HCT116 (cell line): ENCODE measurements at regions not wholly inside any gene's neighbourhood (a gene's known extent, or its start where the extent isn't known, plus 50 kb on each side); places are given as distances from the start of the nearest gene placed in this dataset.

ENCODE experiments used
- ATAC-seq: fragments of 200-7000 bp; cut with Tn5 transposase; 2 replicates; pipeline ENCODE4 v1.9.1; 2020; ENCODE audit warnings: mild to moderate bottlenecking, moderate library complexity
- BruUV-seq: library from RNA; stranded (reverse); fragments of 400-500 nt; replicated peaks from 2 replicates; lab custom pipeline; 2021; lab: Mats Ljungman, UMichigan
- CTCF ChIA-PET: fragments of 300-600 bp; sonication (Branson Sonifier 250); formaldehyde crosslinking; loops from one replicate; lab custom pipeline; 2021; ENCODE audit warnings: antibody characterized with exemption; lab: Charles Lee
- POLR2A ChIA-PET: fragments of 300-600, 350-600 bp; sonication (Branson Sonifier 250); formaldehyde crosslinking; loops from one replicate; lab custom pipeline; 2021; ENCODE audit warnings: antibody characterized with exemption; lab: Charles Lee
- RAD21 ChIA-PET, 2 experiments: fragments of 300-600 bp; sonication (Branson Sonifier 250); formaldehyde crosslinking; loops; one replicate each; lab custom pipeline; 2023; ENCODE audit warnings: low total read pairs in 2 of 2; ENCODE audit not compliant: uncharacterized antibody in 2 of 2, unreplicated experiment in 2 of 2, low non-redundant PET in 1 of 2; lab: Charles Lee
- DNase-seq: peaks from one replicate; pipeline ENCODE4 v3.0.0-alpha.2; 2010; ENCODE audit warnings: low read depth, low spot score
- H2AFZ ChIP-seq: fragments of 200-600 bp; shearing (Covaris generic), sonication (generic); 2 replicates; pipeline ENCODE4 v1.6.1; 2017; ENCODE audit warnings: low read depth, mixed run types, mixed read lengths, antibody characterized with exemption, low read length; ENCODE audit not compliant: poor library complexity, severe bottlenecking
- H3K27ac ChIP-seq: 2 replicates; pipeline ENCODE4 v1.5.1; 2012; ENCODE audit warnings: low read depth, low read length
- H3K27me3 ChIP-seq: fragments of 200-600 bp; sonication (generic); 2 replicates; pipeline ENCODE4 v1.6.1; 2016; ENCODE audit warnings: mixed run types, low read length, mixed read lengths; ENCODE audit not compliant: insufficient read depth
- H3K36me3 ChIP-seq, 2 experiments: fragments of 200-500 bp in 1 of 2; fragments of 200-600 bp in 1 of 2; sonication (Bioruptor generic) in 1 of 2; sonication (generic) in 1 of 2; 2 replicates each; pipeline versions ENCODE4 v1.5.1 to v1.6.1; 2014 to 2016; ENCODE audit warnings: low read length in 2 of 2, inconsistent platforms in 1 of 2, mixed read lengths in 1 of 2, mixed run types in 1 of 2; ENCODE audit not compliant: insufficient read depth in 2 of 2, control insufficient read depth in 1 of 2
- H3K4me1 ChIP-seq, 2 experiments: fragments of 200-600 bp in 1 of 2; sonication (generic) in 1 of 2; 2 replicates each; pipeline versions ENCODE4 v1.5.1 to v1.6.1; 2012 to 2017; ENCODE audit warnings: low read length in 2 of 2, inconsistent platforms in 1 of 2, mild to moderate bottlenecking in 1 of 2, mixed read lengths in 1 of 2, mixed run types in 1 of 2, moderate library complexity in 1 of 2; ENCODE audit not compliant: insufficient read depth in 2 of 2, control insufficient read depth in 1 of 2
- H3K4me2 ChIP-seq: fragments of 200-600 bp; sonication (generic); 2 replicates; pipeline ENCODE4 v1.6.1; 2017; ENCODE audit warnings: mixed run types, low read length, mixed read lengths
- H3K4me3 ChIP-seq, 2 experiments: fragments of 200-600 bp in 1 of 2; sonication (generic) in 1 of 2; replicated peaks in 1 of 2; 2 replicates each; pipeline ENCODE4 v1.5.1; 2011 to 2016; ENCODE audit warnings: low read length in 2 of 2, control low read depth in 1 of 2, low read depth in 1 of 2, mild to moderate bottlenecking in 1 of 2, mixed read lengths in 1 of 2, mixed run types in 1 of 2
- H3K79me2 ChIP-seq: fragments of 200-600 bp; sonication (generic); 2 replicates; pipeline ENCODE4 v1.6.1; 2017; ENCODE audit warnings: mild to moderate bottlenecking, mixed run types, low read length, moderate library complexity, mixed read lengths; ENCODE audit not compliant: insufficient read depth
- H3K9ac ChIP-seq: fragments of 200-600 bp; sonication (generic); 2 replicates; pipeline ENCODE4 v1.6.1; 2016; ENCODE audit warnings: low read length, mixed read lengths
- H3K9me2 ChIP-seq: fragments of 200-600 bp; sonication (generic), shearing (Covaris generic); 2 replicates; pipeline ENCODE4 v1.6.1; 2017; ENCODE audit warnings: mixed run types, mild to moderate bottlenecking, moderate library complexity; ENCODE audit not compliant: insufficient read depth
- H3K9me3 ChIP-seq, 2 experiments: fragments of 200-500 bp in 1 of 2; fragments of 200-600 bp in 1 of 2; sonication (Bioruptor generic) in 1 of 2; sonication (generic) in 1 of 2; 2 replicates each; pipeline ENCODE4 v1.6.1; 2014 to 2017; ENCODE audit warnings: low read length in 2 of 2, mixed read lengths in 2 of 2, inconsistent platforms in 1 of 2, low read depth in 1 of 2, mild to moderate bottlenecking in 1 of 2, mixed run types in 1 of 2, moderate library complexity in 1 of 2; ENCODE audit not compliant: control insufficient read depth in 1 of 2, insufficient read depth in 1 of 2
- H4K20me1 ChIP-seq: fragments of 200-600 bp; sonication (generic), shearing (Covaris generic); 2 replicates; pipeline ENCODE4 v1.6.1; 2017; ENCODE audit warnings: mixed run types, mild to moderate bottlenecking, moderate library complexity; ENCODE audit not compliant: insufficient read depth
- CBX3 ChIP-seq: IDR thresholded peaks from 2 replicates; pipeline ENCODE4 v1.6.1; 2012; ENCODE audit warnings: low read depth
- CEBPB ChIP-seq: IDR thresholded peaks from 2 replicates; pipeline ENCODE4 v1.6.1; 2012; ENCODE audit warnings: low read depth
- EGR1 ChIP-seq: IDR thresholded peaks from 2 replicates; pipeline ENCODE4 v1.6.1; 2012; ENCODE audit warnings: low read depth
- ELF1 ChIP-seq: IDR thresholded peaks from 2 replicates; pipeline ENCODE4 v1.6.1; 2012; ENCODE audit warnings: low read depth, borderline replicate concordance
- EZH2phosphoT487 ChIP-seq: fragments of 200-600 bp; IDR thresholded peaks from 2 replicates; pipeline ENCODE4 v1.6.1; 2018; ENCODE audit warnings: antibody characterized with exemption, borderline replicate concordance
- FOSL1 ChIP-seq: IDR thresholded peaks from 2 replicates; pipeline ENCODE4 v1.6.1; 2012; ENCODE audit warnings: low read depth
- MAX ChIP-seq: IDR thresholded peaks from 2 replicates; pipeline ENCODE4 v1.6.1; 2012
- POLR2A ChIP-seq: IDR thresholded peaks from 2 replicates; pipeline ENCODE4 v1.7.0; 2011; ENCODE audit warnings: borderline replicate concordance; ENCODE audit not compliant: insufficient read depth, insufficient read length; ENCODE audit errors: extremely low read depth
- POLR2AphosphoS5 ChIP-seq: IDR thresholded peaks from 2 replicates; pipeline ENCODE4 v1.6.1; 2011; ENCODE audit warnings: mild to moderate bottlenecking, low read depth, low read length, moderate library complexity
- RAD21 ChIP-seq: IDR thresholded peaks from 2 replicates; pipeline ENCODE4 v1.6.1; 2012; ENCODE audit warnings: low read depth, mild to moderate bottlenecking
- SIN3A ChIP-seq: IDR thresholded peaks from 2 replicates; pipeline ENCODE4 v1.6.1; 2012; ENCODE audit warnings: low read depth
- ZFX ChIP-seq: fragments of 450-650 bp; IDR thresholded peaks from 2 replicates; pipeline ENCODE4 v1.6.1; 2017
- ZNF274 ChIP-seq: fragments of 200-500 bp; sonication (Bioruptor generic); IDR thresholded peaks from 2 replicates; pipeline ENCODE4 v1.6.1; 2014; ENCODE audit warnings: mild to moderate bottlenecking, low read depth, low read length, inconsistent platforms
- intact Hi-C: fragments of 100-400 bp; cut with micrococcal nuclease; formaldehyde crosslinking; loops from 2 replicates; pipeline ENCODE4 v1.10.0; 2022
- TF ChIP-seq, protein P1 (sequence below), 3 experiments: fragments of 200-600 bp in 1 of 3; sonication (generic) in 1 of 3; IDR thresholded peaks in 2 of 3; conservative IDR thresholded peaks in 1 of 3; 2 replicates each; pipeline ENCODE4 v1.5.1; 2012 to 2017; ENCODE audit warnings: low read depth in 2 of 3, low read length in 2 of 3, antibody characterized with exemption in 1 of 3, borderline replicate concordance in 1 of 3, control low read depth in 1 of 3, mild to moderate bottlenecking in 1 of 3, mixed read lengths in 1 of 3, mixed run types in 1 of 3, moderate library complexity in 1 of 3; ENCODE audit not compliant: insufficient read depth in 1 of 3
- TF ChIP-seq, protein P2 (sequence below): IDR thresholded peaks from 2 replicates; pipeline ENCODE4 v1.6.1; 2012; ENCODE audit warnings: low read depth

GRCh38 chr6:111926731-111927302 lies 53.6 kb upstream of the FYN start:
- Histone ChIP-seq H3K9ac (no peak overlapping the region), H3K36me3 (no peaks in the 10 kb centered on the region), H2AFZ (no peak overlapping the region), H3K9me3 (no peaks in the 10 kb centered on the region), H3K4me3 (no peak overlapping the region), H3K27me3 (no peaks in the 10 kb centered on the region), H3K27ac (no peak overlapping the region), H4K20me1 (no peaks in the 10 kb centered on the region), H3K4me1 (peaks cover 0 to 3% of the 10 kb centered on the region in 2 experiments; a peak in 1 of 4 replicates), H3K9me2 (no peaks in the 10 kb centered on the region), H3K79me2 (no peaks in the 10 kb centered on the region), H3K4me2 (no peak overlapping the region)
- ChIA-PET POLR2A (no interaction called here), CTCF (no interaction called here), RAD21 (no interaction called here)
- DNase-seq = no peak
- TF ChIP-seq CBX3 (no peak), POLR2AphosphoS5 (no peak), SIN3A (no peak), POLR2A (no peak), FOSL1 (no peak), EZH2phosphoT487 (no peak), ZFX (no peak), ELF1 (no peak), RAD21 (no peak), MAX (no peak), ZNF274 (no peak), EGR1 (no peak), CEBPB (no peak)
- TF ChIP-seq, protein P1, sequence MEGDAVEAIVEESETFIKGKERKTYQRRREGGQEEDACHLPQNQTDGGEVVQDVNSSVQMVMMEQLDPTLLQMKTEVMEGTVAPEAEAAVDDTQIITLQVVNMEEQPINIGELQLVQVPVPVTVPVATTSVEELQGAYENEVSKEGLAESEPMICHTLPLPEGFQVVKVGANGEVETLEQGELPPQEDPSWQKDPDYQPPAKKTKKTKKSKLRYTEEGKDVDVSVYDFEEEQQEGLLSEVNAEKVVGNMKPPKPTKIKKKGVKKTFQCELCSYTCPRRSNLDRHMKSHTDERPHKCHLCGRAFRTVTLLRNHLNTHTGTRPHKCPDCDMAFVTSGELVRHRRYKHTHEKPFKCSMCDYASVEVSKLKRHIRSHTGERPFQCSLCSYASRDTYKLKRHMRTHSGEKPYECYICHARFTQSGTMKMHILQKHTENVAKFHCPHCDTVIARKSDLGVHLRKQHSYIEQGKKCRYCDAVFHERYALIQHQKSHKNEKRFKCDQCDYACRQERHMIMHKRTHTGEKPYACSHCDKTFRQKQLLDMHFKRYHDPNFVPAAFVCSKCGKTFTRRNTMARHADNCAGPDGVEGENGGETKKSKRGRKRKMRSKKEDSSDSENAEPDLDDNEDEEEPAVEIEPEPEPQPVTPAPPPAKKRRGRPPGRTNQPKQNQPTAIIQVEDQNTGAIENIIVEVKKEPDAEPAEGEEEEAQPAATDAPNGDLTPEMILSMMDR (IDR thresholded peaks at IDR 0.05 in 2 of 3, conservative IDR thresholded peaks at IDR 0.05 in 1 of 3; ENCODE audit: borderline replicate concordance in 1 of 3, insufficient read depth in 1 of 3, low read depth in 2 of 3, low read length in 2 of 3) = no peak
- TF ChIP-seq, protein P2, sequence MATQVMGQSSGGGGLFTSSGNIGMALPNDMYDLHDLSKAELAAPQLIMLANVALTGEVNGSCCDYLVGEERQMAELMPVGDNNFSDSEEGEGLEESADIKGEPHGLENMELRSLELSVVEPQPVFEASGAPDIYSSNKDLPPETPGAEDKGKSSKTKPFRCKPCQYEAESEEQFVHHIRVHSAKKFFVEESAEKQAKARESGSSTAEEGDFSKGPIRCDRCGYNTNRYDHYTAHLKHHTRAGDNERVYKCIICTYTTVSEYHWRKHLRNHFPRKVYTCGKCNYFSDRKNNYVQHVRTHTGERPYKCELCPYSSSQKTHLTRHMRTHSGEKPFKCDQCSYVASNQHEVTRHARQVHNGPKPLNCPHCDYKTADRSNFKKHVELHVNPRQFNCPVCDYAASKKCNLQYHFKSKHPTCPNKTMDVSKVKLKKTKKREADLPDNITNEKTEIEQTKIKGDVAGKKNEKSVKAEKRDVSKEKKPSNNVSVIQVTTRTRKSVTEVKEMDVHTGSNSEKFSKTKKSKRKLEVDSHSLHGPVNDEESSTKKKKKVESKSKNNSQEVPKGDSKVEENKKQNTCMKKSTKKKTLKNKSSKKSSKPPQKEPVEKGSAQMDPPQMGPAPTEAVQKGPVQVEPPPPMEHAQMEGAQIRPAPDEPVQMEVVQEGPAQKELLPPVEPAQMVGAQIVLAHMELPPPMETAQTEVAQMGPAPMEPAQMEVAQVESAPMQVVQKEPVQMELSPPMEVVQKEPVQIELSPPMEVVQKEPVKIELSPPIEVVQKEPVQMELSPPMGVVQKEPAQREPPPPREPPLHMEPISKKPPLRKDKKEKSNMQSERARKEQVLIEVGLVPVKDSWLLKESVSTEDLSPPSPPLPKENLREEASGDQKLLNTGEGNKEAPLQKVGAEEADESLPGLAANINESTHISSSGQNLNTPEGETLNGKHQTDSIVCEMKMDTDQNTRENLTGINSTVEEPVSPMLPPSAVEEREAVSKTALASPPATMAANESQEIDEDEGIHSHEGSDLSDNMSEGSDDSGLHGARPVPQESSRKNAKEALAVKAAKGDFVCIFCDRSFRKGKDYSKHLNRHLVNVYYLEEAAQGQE = no peak
- intact Hi-C loops = no loop called here
- no peak for ATAC-seq
- no TSS peak for BruUV-seq
